ENCODE measurements at regions not wholly inside any gene's neighbourhood (a gene's known extent, or its start where the extent isn't known, plus 50 kb on each side); places are given as distances from the start of the nearest gene placed in this dataset.

DNA sequence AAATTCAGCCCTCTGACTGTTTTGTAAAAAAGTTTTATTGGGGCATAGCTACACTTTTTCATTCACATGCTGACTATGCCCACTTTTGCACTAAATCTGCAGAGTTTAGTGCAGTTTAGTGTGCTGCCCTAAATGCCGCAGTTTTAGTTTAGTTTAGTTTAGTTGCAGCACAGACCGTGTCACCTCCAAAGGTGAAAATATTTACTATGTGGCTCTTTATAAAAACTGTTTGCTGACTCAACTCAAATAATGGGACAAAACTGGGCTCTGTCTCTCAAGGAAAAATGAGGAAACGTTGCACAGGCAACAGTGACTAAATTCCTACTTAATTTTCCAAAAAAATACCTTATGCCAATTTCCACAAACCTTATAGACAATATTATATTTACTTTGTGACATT is 314.2 kb downstream of the C4orf33 start:
- no peak for DNase-seq (ENCODE audit: low read depth)

DNA sequence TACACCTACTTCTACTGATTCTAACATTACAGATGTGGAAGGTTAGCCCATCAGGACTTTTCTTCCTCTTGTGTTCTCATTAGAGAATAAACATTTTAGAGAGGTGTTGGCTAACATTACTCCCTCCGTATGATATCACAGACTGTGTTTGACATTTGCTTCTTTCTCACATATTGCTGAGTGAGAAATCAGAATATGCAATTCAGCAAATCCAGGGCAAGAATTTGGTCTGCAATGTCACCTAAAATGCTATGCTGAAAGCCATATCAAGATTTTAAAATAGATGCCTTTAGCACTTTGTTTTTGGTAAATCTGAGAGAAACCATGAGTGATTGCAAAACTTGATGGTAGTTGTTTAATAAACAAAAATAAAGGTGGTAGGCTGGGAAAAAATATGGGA is 319.1 kb downstream of the C4orf33 start:
- DNase-seq (ENCODE audit: low read depth) = no peak

DNA sequence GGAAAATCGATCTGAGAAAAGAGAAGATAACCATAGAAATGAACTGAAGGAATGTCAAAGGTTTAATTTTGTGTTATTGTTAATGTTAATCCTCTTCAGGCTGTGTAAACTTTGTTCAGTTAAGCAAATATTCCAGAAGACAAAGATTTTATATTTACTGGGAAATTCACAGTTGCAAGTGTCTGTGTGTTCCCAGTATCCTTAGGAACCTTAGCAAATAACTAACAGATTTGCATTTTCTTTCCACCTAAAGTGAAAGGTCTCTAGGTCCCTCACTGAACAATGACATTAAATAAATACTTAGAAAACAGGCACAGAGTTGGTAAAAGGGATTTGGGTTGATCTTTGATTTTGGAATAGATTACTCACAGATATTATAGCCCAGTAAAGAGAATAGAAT is 324.7 kb downstream of the C4orf33 start:
- no peak for DNase-seq (ENCODE audit: low read depth)

DNA sequence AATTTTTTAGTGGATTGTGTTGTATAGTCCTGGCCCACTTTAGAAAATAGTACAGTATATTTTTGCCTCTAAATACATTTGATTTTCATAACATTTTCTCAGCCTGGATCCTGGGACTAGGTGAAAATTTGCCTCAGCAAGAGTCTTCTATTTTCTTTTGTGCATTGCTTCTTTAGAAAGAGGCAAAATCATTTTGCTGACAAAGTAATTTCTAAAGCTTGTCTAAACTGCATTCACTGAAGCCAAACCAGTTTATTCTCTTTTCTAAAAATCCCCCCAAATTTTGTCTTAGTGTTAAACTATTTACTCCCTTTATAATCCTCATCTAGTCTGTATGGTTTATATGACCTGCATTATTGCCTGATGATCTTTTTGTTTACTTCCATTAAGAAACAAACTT is 326.3 kb downstream of the C4orf33 start:
- DNase-seq (ENCODE audit: low read depth) = no peak

DNA sequence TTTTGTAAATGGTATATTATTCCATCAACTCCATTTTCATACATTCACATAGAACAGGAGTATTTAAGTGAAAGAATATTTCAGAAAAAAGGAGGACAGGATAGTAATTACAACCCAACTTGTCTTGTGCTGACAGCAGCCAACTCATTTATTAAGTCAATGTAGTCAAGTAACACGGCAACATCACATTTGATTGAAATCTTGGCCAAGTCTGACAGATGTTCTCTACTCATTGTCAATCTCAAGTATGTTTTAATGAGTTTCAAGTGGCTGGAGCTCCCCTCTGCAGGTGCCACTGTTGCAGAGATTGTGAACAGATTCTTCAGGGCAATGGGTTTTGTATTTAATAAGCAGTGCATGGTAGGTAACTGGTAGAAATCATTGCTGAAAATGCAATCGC is 332.5 kb downstream of the C4orf33 start:
- DNase-seq (ENCODE audit: low read depth) = no peak

DNA sequence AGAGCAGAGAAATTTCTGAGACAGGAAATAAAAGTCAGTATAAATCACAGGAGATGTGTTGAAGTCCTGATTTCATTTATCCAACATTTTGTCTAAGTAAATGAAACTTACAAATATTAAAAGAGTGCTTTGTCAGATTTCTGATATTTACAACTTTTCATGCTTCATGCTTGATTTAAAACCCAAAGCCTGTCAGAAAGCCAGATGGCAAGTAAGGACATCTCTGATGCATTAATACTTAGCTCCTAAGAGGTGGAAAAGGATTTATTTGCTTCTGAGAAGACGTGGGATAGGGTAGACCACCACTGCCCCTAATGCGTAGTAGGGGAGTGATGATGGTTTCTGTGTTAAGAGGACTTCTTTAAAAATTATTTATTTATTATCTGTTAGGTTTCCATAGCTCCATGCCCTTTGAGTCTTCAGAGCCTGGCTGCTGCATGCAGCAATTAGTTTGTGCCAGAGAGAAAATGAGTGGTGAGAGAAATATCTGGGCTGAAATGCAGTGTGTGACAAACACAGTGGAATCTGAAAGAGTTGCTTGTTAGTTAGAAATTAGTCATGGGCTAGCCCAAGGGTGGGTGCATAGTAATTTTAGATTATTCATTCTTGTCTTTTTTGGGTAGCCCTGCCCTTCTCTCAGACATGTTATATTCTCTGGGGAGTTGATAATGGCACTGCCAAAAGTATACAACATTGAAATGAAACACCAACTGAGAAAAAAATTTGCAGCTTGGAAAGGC is 333.8 kb downstream of the C4orf33 start:
- no peak for DNase-seq (ENCODE audit: low read depth)

DNA sequence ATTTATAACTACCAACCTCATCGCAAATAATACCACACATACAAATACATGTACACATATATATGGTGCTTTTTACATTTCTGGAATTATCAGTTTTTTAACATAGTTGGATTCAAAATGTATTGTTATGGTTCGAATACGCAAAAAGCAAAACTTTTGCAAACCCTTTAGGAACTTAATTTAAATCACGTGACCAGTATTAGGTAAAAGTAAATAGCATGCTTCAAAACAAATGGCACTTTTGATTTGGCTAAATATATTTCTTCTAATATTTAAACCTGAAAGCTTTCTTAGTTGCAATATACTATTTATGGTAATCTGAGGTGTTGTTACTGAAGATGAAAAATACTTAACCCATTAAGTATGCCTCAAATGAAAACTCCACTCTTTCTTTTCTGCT is 341.4 kb downstream of the C4orf33 start:
- no peak for DNase-seq (ENCODE audit: low read depth)

DNA sequence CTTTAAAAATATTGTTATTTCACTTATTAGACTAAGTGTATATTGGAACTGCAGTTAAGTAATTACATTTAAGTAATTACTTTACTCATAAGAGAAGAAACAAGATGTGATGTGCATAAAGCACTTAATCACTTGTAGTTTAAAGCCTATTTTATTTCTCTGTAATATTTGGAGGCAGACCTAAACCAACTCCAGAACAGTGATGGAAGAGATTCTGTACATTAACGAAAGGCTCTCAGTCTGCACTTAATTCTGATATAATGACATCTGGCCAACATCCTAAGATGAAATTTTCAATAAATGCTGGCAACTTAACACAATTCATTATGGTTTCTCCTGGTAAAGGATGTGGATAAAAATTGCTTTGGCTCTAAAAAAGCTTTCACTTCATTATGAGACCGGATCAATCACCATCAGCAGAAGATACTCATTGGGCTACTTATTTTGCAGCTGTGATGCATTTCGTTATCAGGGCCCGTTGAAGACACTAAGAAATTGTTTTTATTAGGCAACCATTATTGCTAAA is 342.6 kb downstream of the C4orf33 start:
- DNase-seq (ENCODE audit: low read depth) = no peak

DNA sequence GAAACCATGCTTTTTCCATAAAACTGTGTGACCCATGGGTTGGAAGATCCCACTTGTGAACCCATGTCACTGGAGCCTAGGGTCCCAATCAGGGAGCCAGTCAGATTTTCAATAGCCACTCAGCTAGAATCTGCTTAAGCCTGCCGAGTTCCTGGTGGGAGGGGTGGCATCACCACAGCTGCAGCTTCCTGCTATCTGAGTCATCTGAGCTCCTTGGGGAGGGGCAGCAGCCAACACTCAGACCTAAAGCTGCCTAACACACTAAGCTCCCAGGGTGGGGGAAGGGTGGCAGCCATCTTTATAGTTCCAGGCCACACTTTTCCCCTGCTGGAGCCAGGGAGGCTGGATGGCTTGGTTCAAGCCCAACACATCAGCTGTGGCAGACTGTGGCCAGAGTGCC is 350.1 kb downstream of the C4orf33 start:
- DNase-seq (ENCODE audit: low read depth) = no peak

DNA sequence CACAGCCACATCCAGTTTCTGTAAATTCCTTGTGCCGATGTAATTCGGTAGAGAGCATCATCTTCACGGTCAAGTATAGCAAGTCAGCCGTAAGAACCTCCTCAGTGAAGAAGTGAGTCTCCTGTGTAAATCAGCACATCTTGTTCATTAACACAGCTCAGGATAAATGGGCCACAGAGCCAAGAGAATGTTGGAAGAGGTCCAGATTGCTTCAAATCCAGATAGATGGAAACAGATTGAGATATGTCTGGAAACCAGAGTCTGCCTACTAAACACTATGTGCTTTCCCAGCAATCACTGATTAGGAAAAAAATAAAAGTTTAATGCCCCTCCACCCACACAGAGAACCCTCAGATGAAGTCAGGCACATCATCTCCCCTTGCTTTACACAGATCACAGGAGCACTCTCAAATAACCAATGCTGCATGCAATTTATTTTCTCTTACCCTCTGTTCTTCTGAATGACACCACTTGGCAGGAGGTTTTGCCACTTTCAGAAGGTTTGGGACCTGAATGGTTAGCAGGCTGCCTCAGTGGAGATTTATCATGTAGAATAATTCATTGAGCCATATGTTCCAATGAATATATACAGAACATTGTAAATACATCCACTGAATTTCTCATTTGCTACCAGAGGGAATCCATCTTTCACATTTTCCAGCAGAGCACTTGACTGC is 357.7 kb downstream of the C4orf33 start:
- no peak for DNase-seq (ENCODE audit: low read depth)

DNA sequence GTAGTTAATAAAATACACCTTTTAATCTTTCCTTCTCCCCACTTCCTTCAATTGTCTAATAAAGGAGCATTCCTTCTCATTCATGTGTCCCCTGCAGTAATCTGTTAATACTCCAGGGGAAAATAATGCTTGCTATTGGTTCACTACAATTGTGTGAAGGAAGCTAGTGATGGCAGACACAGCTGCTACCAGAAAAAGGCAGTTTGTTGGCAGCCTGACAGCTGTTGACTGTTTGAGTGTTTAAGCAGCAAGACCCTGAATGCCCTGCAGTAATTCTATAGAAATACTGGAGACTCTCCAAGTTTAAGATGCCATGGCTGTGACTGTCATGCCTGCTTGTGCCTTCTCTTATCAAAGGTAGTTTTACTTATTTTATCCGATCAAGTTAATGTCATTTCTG is 359.5 kb downstream of the C4orf33 start:
- peak; percentile 20 for DNase-seq (ENCODE audit: low read depth)

DNA sequence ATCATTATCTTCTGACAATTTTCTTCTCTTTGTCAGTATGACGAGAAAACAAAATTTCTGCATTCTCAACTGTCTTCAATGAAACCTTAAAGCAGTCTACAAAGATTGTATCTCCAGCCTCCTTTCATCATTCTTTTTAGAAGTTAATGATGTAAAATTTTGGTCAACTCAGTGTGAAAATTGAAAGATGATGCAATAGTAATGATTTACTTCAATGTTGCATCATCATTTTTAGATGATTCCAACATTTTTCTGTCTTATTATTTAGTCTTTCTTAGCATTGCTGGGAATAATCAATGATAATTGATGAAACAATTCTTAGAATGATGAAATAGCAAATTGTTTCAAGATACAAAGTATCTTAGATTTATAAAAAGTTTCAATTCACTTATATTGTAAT is 372.7 kb downstream of the C4orf33 start:
- no peak for DNase-seq (ENCODE audit: low read depth)

DNA sequence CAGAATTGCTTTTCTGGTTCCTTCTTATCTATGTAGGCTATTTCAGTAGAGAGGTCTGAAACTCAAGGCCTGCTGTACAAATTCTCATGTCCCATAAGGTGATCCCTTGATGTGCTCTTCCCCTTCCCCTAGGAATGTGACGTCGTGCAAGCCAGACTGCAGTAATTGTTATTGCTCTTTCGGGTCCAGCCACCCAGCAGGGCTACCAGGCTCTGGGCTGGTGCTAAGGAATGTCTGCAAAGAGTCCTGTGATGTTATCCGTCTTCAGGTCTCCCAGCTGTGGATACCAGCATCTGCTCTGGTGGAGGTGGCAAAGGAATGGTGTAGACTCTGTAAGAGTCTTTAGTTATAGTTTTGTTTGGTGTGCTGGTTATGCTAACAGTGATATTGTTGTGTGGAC is 378.7 kb downstream of the C4orf33 start:
- no peak for DNase-seq (ENCODE audit: low read depth)

DNA sequence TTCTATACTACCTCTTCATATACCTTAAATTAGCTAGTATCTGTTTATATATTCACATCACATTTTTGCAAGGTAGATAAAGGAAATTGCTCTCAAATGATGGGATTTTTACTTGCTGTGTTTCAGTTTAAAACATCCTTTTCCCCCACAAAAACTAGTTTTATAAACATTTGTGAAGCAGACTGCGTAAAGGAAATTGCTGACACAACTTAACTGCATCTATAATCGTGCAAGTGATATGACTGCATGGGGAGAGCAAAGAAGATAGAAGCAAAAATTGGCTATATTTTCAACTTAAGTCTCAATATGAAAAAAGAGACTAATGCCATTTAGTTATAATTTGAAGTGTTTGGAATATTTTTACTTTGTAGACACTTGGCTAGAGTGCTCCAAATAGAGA is 385.2 kb downstream of the C4orf33 start:
- DNase-seq (ENCODE audit: low read depth) = no peak

DNA sequence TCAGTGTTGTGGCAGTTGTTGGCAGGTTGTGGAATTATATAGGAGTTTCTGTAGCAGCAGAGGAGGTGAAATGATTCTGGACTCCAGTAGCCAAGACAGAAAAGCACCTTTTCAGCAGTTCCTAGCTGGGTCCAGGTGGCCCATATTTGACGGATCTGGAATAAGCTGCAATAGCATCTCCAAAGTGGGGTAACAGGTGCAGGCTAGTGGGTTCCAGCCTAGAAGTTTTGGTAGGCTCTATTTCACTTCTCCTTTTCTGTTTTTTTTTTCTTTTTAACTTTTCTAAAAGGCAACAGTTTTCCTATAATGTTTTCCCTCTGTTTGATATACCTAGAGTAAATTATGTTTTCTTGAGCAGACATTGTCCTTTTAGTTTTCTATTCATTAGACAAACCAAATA is 392.5 kb downstream of the C4orf33 start:
- no peak for DNase-seq (ENCODE audit: low read depth)

DNA sequence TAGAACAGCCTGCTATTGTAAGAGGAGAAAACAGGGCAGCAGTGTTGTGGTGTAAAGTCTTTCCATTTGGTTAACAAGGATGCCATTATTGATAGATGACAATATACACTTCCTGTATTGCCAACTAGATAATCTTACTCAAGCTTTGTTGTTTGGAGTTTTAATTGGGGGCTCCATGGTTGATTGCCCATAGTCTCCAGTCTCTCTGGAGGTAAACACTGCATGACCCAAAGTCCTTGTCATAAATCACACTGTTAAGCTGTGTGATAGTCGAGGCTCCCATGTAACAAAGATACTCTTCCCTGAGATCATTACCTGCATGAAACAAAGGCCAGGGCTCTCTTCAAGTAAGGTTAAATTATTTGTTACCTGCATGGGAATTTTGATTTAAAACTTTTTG is 394.6 kb downstream of the C4orf33 start:
- no peak for DNase-seq (ENCODE audit: low read depth)

DNA sequence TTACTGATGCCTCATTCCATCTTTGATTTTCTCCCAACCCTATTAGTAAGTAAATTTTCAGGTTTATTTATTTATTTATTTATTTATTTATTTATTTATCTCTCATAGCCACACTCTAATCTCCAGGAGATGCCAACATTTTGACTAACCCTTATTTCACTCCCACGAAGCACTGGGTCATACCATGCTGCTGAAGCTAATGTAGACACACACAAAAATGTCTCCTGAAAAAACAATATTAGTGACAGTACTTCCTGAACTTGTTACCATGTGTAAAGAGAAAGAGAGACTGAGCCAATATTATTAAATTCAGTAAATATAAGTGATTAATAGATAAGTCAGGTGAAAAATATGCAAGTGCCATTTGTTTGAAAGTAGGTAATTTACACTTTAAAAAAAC is 402.7 kb downstream of the C4orf33 start:
- no peak for DNase-seq (ENCODE audit: low read depth)

DNA sequence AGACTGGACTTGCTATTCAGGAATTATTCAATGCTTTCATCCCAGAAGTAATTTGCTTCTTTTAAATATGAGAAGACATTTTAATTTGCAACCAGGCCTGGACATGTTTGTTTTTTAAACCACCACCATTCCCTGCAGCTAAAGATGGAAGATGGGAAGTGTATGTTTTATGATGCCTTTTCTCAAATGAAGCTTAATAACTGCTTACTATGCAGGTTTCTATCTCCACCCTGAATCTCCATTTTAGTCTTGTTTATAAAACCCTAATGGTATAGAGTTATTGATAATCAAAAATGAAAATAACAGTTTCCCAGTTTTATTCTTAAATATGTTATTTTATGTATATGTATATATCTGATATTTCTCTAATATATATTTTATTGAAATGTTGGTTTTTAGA is 418.9 kb downstream of the C4orf33 start:
- DNase-seq (ENCODE audit: low read depth) = no peak

DNA sequence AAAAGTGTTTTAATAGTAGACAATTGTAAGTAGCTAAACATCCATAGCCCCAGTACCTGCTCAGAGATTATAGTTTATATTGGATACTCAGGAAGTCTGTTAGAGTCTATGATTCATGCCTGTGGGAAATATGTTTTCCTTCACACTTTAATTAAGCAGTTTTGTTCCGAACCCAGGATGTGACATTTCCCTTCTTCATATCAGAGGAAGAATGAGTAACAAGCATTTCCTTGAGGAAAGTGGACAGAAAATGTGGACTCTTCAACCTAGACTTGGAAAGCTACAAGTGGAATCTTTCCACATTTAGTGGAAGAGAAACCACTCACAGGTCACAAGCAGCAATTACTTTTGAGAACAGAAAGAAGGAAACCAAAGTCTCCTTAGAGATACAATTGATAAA is 419.4 kb downstream of the C4orf33 start:
- no peak for DNase-seq (ENCODE audit: low read depth)

DNA sequence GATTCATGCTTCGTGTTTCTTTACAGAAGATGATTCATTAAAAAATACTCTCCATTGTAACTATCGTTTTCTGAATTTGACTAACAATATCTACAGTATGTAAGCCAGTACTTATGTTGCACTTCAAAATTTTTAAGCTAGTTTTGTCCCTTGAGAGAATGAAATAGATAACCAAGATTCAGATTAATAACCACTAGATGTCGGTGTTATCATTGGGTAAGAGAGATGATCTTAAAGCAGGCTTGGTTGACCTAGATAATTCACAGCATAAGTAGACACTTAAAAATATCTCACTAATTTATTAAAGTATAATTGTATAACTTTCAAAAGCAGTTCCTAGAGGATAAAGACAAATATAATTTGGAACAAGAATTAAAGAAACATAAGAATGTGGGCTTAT is 430.9 kb downstream of the C4orf33 start:
- DNase-seq (ENCODE audit: low read depth) = no peak

DNA sequence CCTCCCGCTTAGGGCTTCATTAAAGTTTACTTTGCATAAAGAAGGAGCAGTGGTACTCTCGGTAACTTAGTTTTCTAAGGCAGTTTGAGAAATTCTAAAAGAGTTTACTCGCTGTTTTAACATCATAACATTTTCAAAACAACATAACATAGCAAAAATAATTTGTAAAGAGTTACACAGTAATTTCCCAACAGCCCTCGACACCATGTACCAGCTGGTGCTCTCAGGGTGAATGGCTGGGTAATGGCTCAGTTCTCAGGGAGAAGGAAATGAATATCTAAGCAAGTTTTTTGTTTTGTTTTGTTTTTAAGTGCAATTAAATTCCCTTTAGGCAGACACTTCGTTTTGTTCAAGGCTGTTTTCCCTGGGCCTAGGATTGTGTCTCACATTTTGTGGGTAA is 435.3 kb downstream of the C4orf33 start:
- DNase-seq (ENCODE audit: low read depth) = no peak

DNA sequence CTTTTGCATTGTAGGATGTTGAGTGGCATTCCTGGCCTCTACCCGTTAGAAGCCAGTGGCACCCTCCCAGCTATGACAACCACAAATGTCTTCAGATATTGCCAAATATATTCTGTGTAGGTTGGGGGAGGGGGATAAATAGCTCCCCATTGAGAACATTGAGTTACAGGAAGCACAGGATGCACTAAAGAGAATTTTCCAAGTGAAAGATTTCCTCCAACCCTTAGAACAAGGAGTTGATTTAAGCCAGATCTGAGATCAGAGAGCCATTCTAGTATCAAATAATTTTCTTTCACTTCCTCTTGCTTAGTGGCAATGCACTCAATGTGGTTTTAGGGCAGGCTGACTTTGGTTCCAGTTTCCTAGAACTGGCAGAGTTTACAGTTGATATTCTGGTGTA is 436.6 kb downstream of the C4orf33 start:
- no peak for DNase-seq (ENCODE audit: low read depth)

DNA sequence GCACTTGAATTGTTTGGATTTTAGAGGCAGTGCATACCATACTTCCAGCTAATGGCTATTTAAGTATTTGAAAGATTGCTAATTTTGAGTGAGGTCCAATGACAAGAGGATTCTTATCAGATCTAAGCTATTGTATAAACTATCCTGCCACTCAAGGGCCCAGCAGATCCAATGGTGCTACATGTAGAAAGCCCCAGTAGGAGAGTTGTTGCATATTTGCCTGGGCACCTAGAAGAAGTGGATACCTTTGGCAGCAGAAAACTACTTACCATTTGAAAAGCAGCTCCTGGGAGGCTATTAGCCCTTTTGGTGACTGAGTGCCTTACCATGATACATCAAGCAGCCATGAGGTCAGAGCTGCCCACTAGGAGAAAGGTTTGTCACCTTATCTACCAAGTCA is 447.3 kb downstream of the C4orf33 start:
- DNase-seq (ENCODE audit: low read depth) = no peak

Measured in forelimb muscle (tissue), 1 donor.